Vagina (tissue), 2 donors: ENCODE measurements at regions not wholly inside any gene's neighbourhood (a gene's known extent, or its start where the extent isn't known, plus 50 kb on each side); places are given as distances from the start of the nearest gene placed in this dataset.
A peak's percentile ranks its signal among the peaks of the same experiment; 100 is the strongest.

Experiments used
- DNase-seq, 2 donors: peaks; one replicate each; pipeline ENCODE4 v3.0.0-alpha.2; 2017; ENCODE audit errors: extremely low spot score in 2 of 2
- H3K27ac ChIP-seq: fragments of 200-600 bp; sonication (generic); one replicate; pipeline ENCODE4 v1.5.1; 2019
- H3K27me3 ChIP-seq: fragments of 200-600 bp; sonication (generic); one replicate; pipeline ENCODE4 v1.5.1; 2019
- H3K36me3 ChIP-seq, 2 donors: fragments of 200-600 bp; sonication (generic); one replicate each; pipeline ENCODE4 v1.5.1; 2017 to 2019
- H3K4me1 ChIP-seq: fragments of 200-600 bp; sonication (generic); one replicate; pipeline ENCODE4 v1.5.1; 2019
- H3K4me3 ChIP-seq, 2 donors: fragments of 200-600 bp; sonication (generic); 1 replicate in 1 of 2; 2 replicates in 1 of 2; pipeline ENCODE4 v1.5.1; 2016 to 2019
- H3K9me3 ChIP-seq: fragments of 200-600 bp; sonication (generic); one replicate; pipeline ENCODE4 v1.5.1; 2019
- CTCF ChIP-seq, 3 experiments: fragments of 450-650 bp in 2 of 3; fragments of 200-600 bp in 1 of 3; sonication (generic) in 1 of 3; IDR thresholded peaks; one replicate each; pipeline ENCODE4 v1.5.1; 2017 to 2019; ENCODE audit warnings: antibody characterized with exemption in 3 of 3, mild to moderate bottlenecking in 2 of 3, moderate library complexity in 2 of 3
- POLR2A ChIP-seq, 2 donors: fragments of 450-650 bp; IDR thresholded peaks; one replicate each; pipeline ENCODE4 v1.6.1; 2017; ENCODE audit warnings: antibody characterized with exemption in 2 of 2, mild to moderate bottlenecking in 2 of 2, moderate library complexity in 2 of 2
- POLR2AphosphoS5 ChIP-seq, 2 donors: sonication (generic); formaldehyde crosslinking; IDR thresholded peaks; one replicate each; pipeline ENCODE4 v1.9.0; 2017; ENCODE audit warnings: antibody characterized with exemption in 2 of 2, mild to moderate bottlenecking in 2 of 2, low read depth in 1 of 2; ENCODE audit not compliant: insufficient read depth in 1 of 2
- intact Hi-C: fragments of 100-400 bp; cut with DNase I; formaldehyde crosslinking; loops from one replicate; pipeline ENCODE4 v1.15.1; 2023

- intact Hi-C loops, result no loop called here
- Histone ChIP-seq H3K27me3 (no peaks in the 10 kb centered on the region), H3K27ac (no peak overlapping the region)
Observed at GRCh38 chr5:54766748-54767147, 218.6 kb downstream of the ESM1 start.

GRCh38 chr5:54765165-54766028 lies 220.0 kb downstream of the ESM1 start:
- intact Hi-C loops, result no loop called here
- no peak for TF ChIP-seq POLR2A (IDR thresholded peaks at IDR 0.05)
- TF ChIP-seq CTCF (IDR thresholded peaks at IDR 0.05), result no peak
- no peak for TF ChIP-seq POLR2AphosphoS5 (IDR thresholded peaks at IDR 0.05; ENCODE audit: insufficient read depth in 1 of 2, low read depth in 1 of 2)
- no peaks in the 10 kb centered on the region for H3K9me3 ChIP-seq
- peaks cover 4% of the 10 kb centered on the region for H3K4me1 ChIP-seq
- DNase-seq, result no peak
- H3K27ac ChIP-seq, result no peak overlapping the region
- no peak overlapping the region for H3K4me3 ChIP-seq
- H3K36me3 ChIP-seq, result no peaks in the 10 kb centered on the region
- H3K27me3 ChIP-seq, result no peaks in the 10 kb centered on the region

More at GRCh38 chr5:54766748-54767147, 218.6 kb downstream of the ESM1 start:
- Histone ChIP-seq H3K9me3 (no peaks in the 10 kb centered on the region), H3K36me3 (no peaks in the 10 kb centered on the region), H3K4me1 (no peaks in the 10 kb centered on the region), H3K4me3 (no peak overlapping the region)
- TF ChIP-seq POLR2AphosphoS5 (IDR thresholded peaks at IDR 0.05; ENCODE audit: insufficient read depth in 1 of 2, low read depth in 1 of 2) (no peak), POLR2A (IDR thresholded peaks at IDR 0.05) (no peak), CTCF (IDR thresholded peaks at IDR 0.05) (no peak)
- DNase-seq, result no peak

GRCh38 chr5:54764102-54765090 lies 221.0 kb downstream of the ESM1 start:
- no peak overlapping the region for H3K27ac ChIP-seq
- intact Hi-C loops, result no loop called here
- no peaks in the 10 kb centered on the region for H3K9me3 ChIP-seq
- DNase-seq, result no peak
- H3K36me3 ChIP-seq, result no peaks in the 10 kb centered on the region
- no peaks in the 10 kb centered on the region for H3K27me3 ChIP-seq
- peaks cover 5% of the 10 kb centered on the region for H3K4me1 ChIP-seq
- H3K4me3 ChIP-seq, result no peak overlapping the region
- no peak for TF ChIP-seq CTCF (IDR thresholded peaks at IDR 0.05)
- TF ChIP-seq POLR2AphosphoS5 (IDR thresholded peaks at IDR 0.05; ENCODE audit: insufficient read depth in 1 of 2, low read depth in 1 of 2), result no peak
- TF ChIP-seq POLR2A (IDR thresholded peaks at IDR 0.05), result no peak

GRCh38 chr5:54761213-54761701 lies 224.1 kb downstream of the ESM1 start:
- Histone ChIP-seq H3K27ac (peak overlapping the region; percentile 25), H3K4me3 (no peak overlapping the region), H3K4me1 (peaks cover 5% of the 10 kb centered on the region), H3K36me3 (no peaks in the 10 kb centered on the region), H3K27me3 (no peaks in the 10 kb centered on the region), H3K9me3 (no peaks in the 10 kb centered on the region)
- intact Hi-C loops, result no loop called here
- peak in 1 of 2 donors; percentile 95 for DNase-seq
- TF ChIP-seq POLR2AphosphoS5 (IDR thresholded peaks at IDR 0.05; ENCODE audit: insufficient read depth in 1 of 2, low read depth in 1 of 2) (peak in 1 of 2 donors; percentile 41), POLR2A (IDR thresholded peaks at IDR 0.05) (no peak), CTCF (IDR thresholded peaks at IDR 0.05) (no peak)
